ENCODE measurements at regions not wholly inside any gene's neighbourhood (a gene's known extent, or its start where the extent isn't known, plus 50 kb on each side); places are given as distances from the start of the nearest gene placed in this dataset.

GRCh38 chr10:56286096-56286495 lies 75.0 kb downstream of the ZWINT start:
- TF ChIP-seq CTCF (IDR thresholded peaks at IDR 0.05; ENCODE audit: low read length) (no peak), EZH2 (optimal IDR thresholded peaks at IDR 0.05; ENCODE audit: low read depth, low read length) (no peak), EZH2phosphoT487 (IDR thresholded peaks at IDR 0.05; ENCODE audit: low read length) (no peak)
